ENCODE measurements at regions not wholly inside any gene's neighbourhood (a gene's known extent, or its start where the extent isn't known, plus 50 kb on each side); places are given as distances from the start of the nearest gene placed in this dataset.

GRCh38 chr10:32156031-32156495, 99.8 kb upstream of the KIF5B start:
- Mint-ChIP-seq H3K27ac (no peak overlapping the region), H3K9me3 (ENCODE audit: low read depth) (peaks cover 12% of the 10 kb centered on the region), H3K36me3 (peaks cover 12% of the 10 kb centered on the region), H3K27me3 (peaks cover 2% of the 10 kb centered on the region), H3K4me1 (ENCODE audit: low read depth) (peaks cover 7% of the 10 kb centered on the region), H3K4me3 (no peak overlapping the region)

- H3K27me3 Mint-ChIP-seq: no peaks in the 10 kb centered on the region
- H3K4me3 Mint-ChIP-seq: no peak overlapping the region
- H3K36me3 Mint-ChIP-seq: peaks cover 12% of the 10 kb centered on the region
- peaks cover 12% of the 10 kb centered on the region for H3K9me3 Mint-ChIP-seq (ENCODE audit: low read depth)
- peaks cover 15% of the 10 kb centered on the region for H3K4me1 Mint-ChIP-seq (ENCODE audit: low read depth)
- no peak overlapping the region for H3K27ac Mint-ChIP-seq
Measured at GRCh38 chr10:32155075-32155516, 98.9 kb upstream of the KIF5B start.

GRCh38 chr10:32153931-32154330, 97.7 kb upstream of the KIF5B start:
- Mint-ChIP-seq H3K27ac (no peak overlapping the region), H3K4me1 (ENCODE audit: low read depth) (peaks cover 21% of the 10 kb centered on the region), H3K4me3 (no peak overlapping the region), H3K27me3 (no peaks in the 10 kb centered on the region), H3K9me3 (ENCODE audit: low read depth) (peaks cover 12% of the 10 kb centered on the region), H3K36me3 (peaks cover 12% of the 10 kb centered on the region)

- Mint-ChIP-seq H3K27ac (no peak overlapping the region), H3K4me1 (ENCODE audit: low read depth) (peaks cover 21% of the 10 kb centered on the region), H3K4me3 (no peak overlapping the region), H3K9me3 (ENCODE audit: low read depth) (peaks cover 12% of the 10 kb centered on the region), H3K36me3 (peaks cover 12% of the 10 kb centered on the region), H3K27me3 (no peaks in the 10 kb centered on the region)
Measured at GRCh38 chr10:32153252-32153651, 97.0 kb upstream of the KIF5B start.

- Mint-ChIP-seq H3K36me3 (peaks cover 12% of the 10 kb centered on the region), H3K4me1 (ENCODE audit: low read depth) (peaks cover 21% of the 10 kb centered on the region), H3K27ac (no peak overlapping the region), H3K27me3 (no peaks in the 10 kb centered on the region), H3K9me3 (ENCODE audit: low read depth) (peaks cover 12% of the 10 kb centered on the region), H3K4me3 (no peak overlapping the region)
Measured at GRCh38 chr10:32151871-32152270, 95.6 kb upstream of the KIF5B start.

- H3K27ac Mint-ChIP-seq: peak overlapping the region; percentile 5
- peaks cover 6% of the 10 kb centered on the region for H3K36me3 Mint-ChIP-seq
- no peaks in the 10 kb centered on the region for H3K27me3 Mint-ChIP-seq
- H3K9me3 Mint-ChIP-seq (ENCODE audit: low read depth): peaks cover 12% of the 10 kb centered on the region
- no peak overlapping the region for H3K4me3 Mint-ChIP-seq
- H3K4me1 Mint-ChIP-seq (ENCODE audit: low read depth): peaks cover 21% of the 10 kb centered on the region
Measured at GRCh38 chr10:32150532-32151101, 94.4 kb upstream of the KIF5B start.

- Mint-ChIP-seq H3K9me3 (ENCODE audit: low read depth) (peaks cover 5% of the 10 kb centered on the region), H3K4me3 (no peak overlapping the region), H3K4me1 (ENCODE audit: low read depth) (peaks cover 21% of the 10 kb centered on the region), H3K27ac (no peak overlapping the region), H3K27me3 (no peaks in the 10 kb centered on the region), H3K36me3 (peaks cover 2% of the 10 kb centered on the region)
Measured at GRCh38 chr10:32149252-32149955, 93.2 kb upstream of the KIF5B start.

- Mint-ChIP-seq H3K27ac (no peak overlapping the region), H3K9me3 (ENCODE audit: low read depth) (peaks cover 5% of the 10 kb centered on the region), H3K27me3 (no peaks in the 10 kb centered on the region), H3K4me1 (ENCODE audit: low read depth) (peaks cover 21% of the 10 kb centered on the region), H3K36me3 (peaks cover 2% of the 10 kb centered on the region), H3K4me3 (no peak overlapping the region)
Measured at GRCh38 chr10:32148864-32149251, 92.6 kb upstream of the KIF5B start.

- H3K27ac Mint-ChIP-seq: no peak overlapping the region
- H3K4me1 Mint-ChIP-seq (ENCODE audit: low read depth): peaks cover 19% of the 10 kb centered on the region
- H3K9me3 Mint-ChIP-seq (ENCODE audit: low read depth): peaks cover under 1% of the 10 kb centered on the region
- H3K27me3 Mint-ChIP-seq: no peaks in the 10 kb centered on the region
- H3K4me3 Mint-ChIP-seq: no peak overlapping the region
- H3K36me3 Mint-ChIP-seq: no peaks in the 10 kb centered on the region
Measured at GRCh38 chr10:32147730-32148129, 91.5 kb upstream of the KIF5B start.

- H3K4me3 Mint-ChIP-seq: no peak overlapping the region
- no peak overlapping the region for H3K27ac Mint-ChIP-seq
- H3K4me1 Mint-ChIP-seq (ENCODE audit: low read depth): peaks cover 15% of the 10 kb centered on the region
- H3K36me3 Mint-ChIP-seq: no peaks in the 10 kb centered on the region
- H3K27me3 Mint-ChIP-seq: no peaks in the 10 kb centered on the region
- no peaks in the 10 kb centered on the region for H3K9me3 Mint-ChIP-seq (ENCODE audit: low read depth)
Measured at GRCh38 chr10:32146166-32146565, 89.9 kb upstream of the KIF5B start.

GRCh38 chr10:32144817-32145688, 88.8 kb upstream of the KIF5B start:
- Mint-ChIP-seq H3K9me3 (ENCODE audit: low read depth) (no peaks in the 10 kb centered on the region), H3K27me3 (no peaks in the 10 kb centered on the region), H3K4me1 (ENCODE audit: low read depth) (peaks cover 7% of the 10 kb centered on the region), H3K36me3 (no peaks in the 10 kb centered on the region), H3K27ac (no peak overlapping the region), H3K4me3 (no peak overlapping the region)

GRCh38 chr10:32143302-32143847, 87.2 kb upstream of the KIF5B start:
- Mint-ChIP-seq H3K36me3 (no peaks in the 10 kb centered on the region), H3K9me3 (ENCODE audit: low read depth) (no peaks in the 10 kb centered on the region), H3K4me3 (no peak overlapping the region), H3K4me1 (ENCODE audit: low read depth) (no peaks in the 10 kb centered on the region), H3K27ac (no peak overlapping the region), H3K27me3 (no peaks in the 10 kb centered on the region)

GRCh38 chr10:32142646-32143045, 86.4 kb upstream of the KIF5B start:
- Mint-ChIP-seq H3K4me3 (no peak overlapping the region), H3K36me3 (no peaks in the 10 kb centered on the region), H3K27ac (no peak overlapping the region), H3K9me3 (ENCODE audit: low read depth) (no peaks in the 10 kb centered on the region), H3K4me1 (ENCODE audit: low read depth) (no peaks in the 10 kb centered on the region), H3K27me3 (no peaks in the 10 kb centered on the region)

- H3K9me3 Mint-ChIP-seq (ENCODE audit: low read depth): no peaks in the 10 kb centered on the region
- H3K4me3 Mint-ChIP-seq: no peak overlapping the region
- H3K27me3 Mint-ChIP-seq: no peaks in the 10 kb centered on the region
- no peak overlapping the region for H3K27ac Mint-ChIP-seq
- H3K36me3 Mint-ChIP-seq: no peaks in the 10 kb centered on the region
- H3K4me1 Mint-ChIP-seq (ENCODE audit: low read depth): no peaks in the 10 kb centered on the region
Measured at GRCh38 chr10:32141018-32141807, 85.0 kb upstream of the KIF5B start.

All from activated naive CD8-positive, alpha-beta T cell (primary cell).